Neural progenitor cell (in vitro differentiated cells): ENCODE measurements at regions not wholly inside any gene's neighbourhood (a gene's known extent, or its start where the extent isn't known, plus 50 kb on each side); places are given as distances from the start of the nearest gene placed in this dataset.

ENCODE experiments used
- DNase-seq: peaks from one replicate; pipeline ENCODE4 v3.0.0-alpha.2; 2016; ENCODE audit warnings: low spot score
- H2AFZ ChIP-seq: fragments of 200-600 bp; sonication (generic); replicated peaks from 2 replicates; pipeline ENCODE4 v1.6.1; 2016; ENCODE audit warnings: antibody characterized with exemption
- H3F3A ChIP-seq: fragments of 200-600 bp; sonication (generic); 2 replicates; pipeline ENCODE4 v1.6.1; 2016; ENCODE audit warnings: antibody characterized with exemption, low read depth
- H3K27ac ChIP-seq: fragments of 200-600 bp; sonication (generic); 2 replicates; pipeline ENCODE4 v1.5.1; 2016; ENCODE audit warnings: mild to moderate bottlenecking
- H3K27me3 ChIP-seq: fragments of 200-600 bp; sonication (generic); 2 replicates; pipeline ENCODE4 v1.6.1; 2016; ENCODE audit warnings: mild to moderate bottlenecking, moderate library complexity
- H3K36me3 ChIP-seq: fragments of 200-600 bp; sonication (generic); 2 replicates; pipeline ENCODE4 v1.5.1; 2016
- H3K4me1 ChIP-seq: fragments of 200-600 bp; sonication (generic); 2 replicates; pipeline ENCODE4 v1.6.1; 2016; ENCODE audit warnings: mixed run types
- H3K4me2 ChIP-seq: fragments of 200-600 bp; sonication (generic); 2 replicates; pipeline ENCODE4 v1.6.1; 2016
- H3K4me3 ChIP-seq: fragments of 200-600 bp; sonication (generic); 2 replicates; pipeline ENCODE4 v1.5.1; 2016
- H3K79me2 ChIP-seq: fragments of 200-600 bp; sonication (generic); 2 replicates; pipeline ENCODE4 v1.6.1; 2016; ENCODE audit warnings: low read depth
- H3K9ac ChIP-seq: fragments of 200-600 bp; sonication (generic); 2 replicates; pipeline ENCODE4 v1.6.1; 2016
- H3K9me3 ChIP-seq: fragments of 200-600 bp; sonication (generic); 2 replicates; pipeline ENCODE4 v1.5.1; 2016; ENCODE audit warnings: low read depth
- H4K20me1 ChIP-seq: fragments of 200-600 bp; sonication (generic); 2 replicates; pipeline ENCODE4 v1.6.1; 2016; ENCODE audit warnings: low read depth
- H3K27ac Mint-ChIP-seq: 3 replicates; pipeline ENCODE4 v1.8.0; 2021; ENCODE audit warnings: mixed read lengths
- H3K27me3 Mint-ChIP-seq: 2 replicates; pipeline ENCODE4 v1.8.0; 2022; ENCODE audit warnings: low read depth, mild to moderate bottlenecking, inconsistent platforms, moderate library complexity, mixed read lengths; ENCODE audit not compliant: insufficient read depth
- H3K36me3 Mint-ChIP-seq: 3 replicates; pipeline ENCODE4 v1.8.0; 2021; ENCODE audit warnings: mixed read lengths
- H3K4me1 Mint-ChIP-seq: 3 replicates; pipeline ENCODE4 v1.8.0; 2021; ENCODE audit warnings: mixed read lengths
- H3K4me3 Mint-ChIP-seq: 3 replicates; pipeline ENCODE4 v1.8.0; 2021; ENCODE audit warnings: mild to moderate bottlenecking, moderate library complexity, mixed read lengths
- H3K9me3 Mint-ChIP-seq: 3 replicates; pipeline ENCODE4 v1.8.0; 2020; ENCODE audit warnings: mixed read lengths
- CTCF ChIP-seq: fragments of 200-600 bp; sonication (generic); IDR thresholded peaks from 2 replicates; pipeline ENCODE4 v1.5.1; 2017; ENCODE audit warnings: antibody characterized with exemption, mild to moderate bottlenecking
- EZH2 ChIP-seq: fragments of 200-600 bp; sonication (generic); IDR thresholded peaks from 2 replicates; pipeline ENCODE4 v1.6.1; 2017; ENCODE audit warnings: antibody characterized with exemption, mild to moderate bottlenecking, moderate library complexity
- EZH2phosphoT487 ChIP-seq: fragments of 200-600 bp; sonication (generic); IDR thresholded peaks from 2 replicates; pipeline ENCODE4 v1.6.1; 2017; ENCODE audit warnings: antibody characterized with exemption

GRCh38 chr10:35728341-35728740, 86.2 kb upstream of the FZD8 start:
- Histone ChIP-seq H3K27me3 (no peaks in the 10 kb centered on the region), H3K4me1 (no peaks in the 10 kb centered on the region), H3K36me3 (no peaks in the 10 kb centered on the region), H3K4me2 (no peak overlapping the region), H3K9me3 (no peaks in the 10 kb centered on the region), H2AFZ (no peak overlapping the region), H4K20me1 (no peaks in the 10 kb centered on the region), H3F3A (no peaks in the 10 kb centered on the region), H3K9ac (no peak overlapping the region), H3K27ac (no peak overlapping the region), H3K4me3 (no peak overlapping the region), H3K79me2 (no peaks in the 10 kb centered on the region)
- no peak overlapping the region for H3K4me3 Mint-ChIP-seq
- TF ChIP-seq EZH2 (no peak), EZH2phosphoT487 (no peak), CTCF (no peak)
- H3K4me1 Mint-ChIP-seq = no peaks in the 10 kb centered on the region
- H3K36me3 Mint-ChIP-seq = no peaks in the 10 kb centered on the region
- DNase-seq = no peak
- peaks cover 2% of the 10 kb centered on the region for H3K9me3 Mint-ChIP-seq
- H3K27me3 Mint-ChIP-seq = peaks cover 2% of the 10 kb centered on the region
- no peak overlapping the region for H3K27ac Mint-ChIP-seq

GRCh38 chr10:35726846-35727245, 84.8 kb upstream of the FZD8 start:
- no peaks in the 10 kb centered on the region for H3K4me1 Mint-ChIP-seq
- no peak overlapping the region for H3K4me3 Mint-ChIP-seq
- H3K9me3 Mint-ChIP-seq = peaks cover 2% of the 10 kb centered on the region
- peaks cover 6% of the 10 kb centered on the region for H3K27me3 Mint-ChIP-seq
- Histone ChIP-seq H2AFZ (no peak overlapping the region), H3K9ac (no peak overlapping the region), H3K27ac (no peak overlapping the region), H3K4me1 (no peaks in the 10 kb centered on the region), H3K4me3 (no peak overlapping the region), H3K27me3 (no peaks in the 10 kb centered on the region), H4K20me1 (no peaks in the 10 kb centered on the region), H3K9me3 (no peaks in the 10 kb centered on the region), H3K4me2 (no peak overlapping the region), H3K79me2 (no peaks in the 10 kb centered on the region), H3F3A (no peaks in the 10 kb centered on the region), H3K36me3 (no peaks in the 10 kb centered on the region)
- no peak for DNase-seq
- no peak overlapping the region for H3K27ac Mint-ChIP-seq
- no peaks in the 10 kb centered on the region for H3K36me3 Mint-ChIP-seq
- TF ChIP-seq EZH2phosphoT487 = no peak
- TF ChIP-seq CTCF = no peak
- no peak for TF ChIP-seq EZH2

- H2AFZ ChIP-seq = no peak overlapping the region
- peaks cover 6% of the 10 kb centered on the region for H3K27me3 Mint-ChIP-seq
- no peaks in the 10 kb centered on the region for H3K36me3 ChIP-seq
- H3K27ac Mint-ChIP-seq = no peak overlapping the region
- no peaks in the 10 kb centered on the region for H3F3A ChIP-seq
- H3K27me3 ChIP-seq = no peaks in the 10 kb centered on the region
- H3K4me1 ChIP-seq = no peaks in the 10 kb centered on the region
- H3K36me3 Mint-ChIP-seq = no peaks in the 10 kb centered on the region
- H3K9ac ChIP-seq = no peak overlapping the region
- H3K9me3 ChIP-seq = no peaks in the 10 kb centered on the region
- H3K4me2 ChIP-seq = no peak overlapping the region
- peaks cover 2% of the 10 kb centered on the region for H3K9me3 Mint-ChIP-seq
- no peak overlapping the region for H3K4me3 Mint-ChIP-seq
- no peaks in the 10 kb centered on the region for H3K79me2 ChIP-seq
- TF ChIP-seq EZH2 (no peak), CTCF (no peak), EZH2phosphoT487 (no peak)
- DNase-seq = no peak
- no peaks in the 10 kb centered on the region for H4K20me1 ChIP-seq
- H3K4me3 ChIP-seq = no peak overlapping the region
- H3K27ac ChIP-seq = no peak overlapping the region
- H3K4me1 Mint-ChIP-seq = no peaks in the 10 kb centered on the region
These were observed 81.9 kb upstream of the FZD8 start for GRCh38 chr10:35723992-35724391.

GRCh38 chr10:35723059-35723458, 81.0 kb upstream of the FZD8 start:
- H3F3A ChIP-seq = no peaks in the 10 kb centered on the region
- H3K27ac ChIP-seq = no peak overlapping the region
- no peak overlapping the region for H3K9ac ChIP-seq
- no peak overlapping the region for H3K4me2 ChIP-seq
- peaks cover 2% of the 10 kb centered on the region for H3K9me3 Mint-ChIP-seq
- no peaks in the 10 kb centered on the region for H3K36me3 Mint-ChIP-seq
- no peak for DNase-seq
- H3K79me2 ChIP-seq = no peaks in the 10 kb centered on the region
- no peak overlapping the region for H2AFZ ChIP-seq
- no peak overlapping the region for H3K4me3 ChIP-seq
- H3K36me3 ChIP-seq = no peaks in the 10 kb centered on the region
- H3K4me1 ChIP-seq = no peaks in the 10 kb centered on the region
- H3K27me3 Mint-ChIP-seq = peaks cover 6% of the 10 kb centered on the region
- H3K27ac Mint-ChIP-seq = no peak overlapping the region
- H3K4me1 Mint-ChIP-seq = no peaks in the 10 kb centered on the region
- no peaks in the 10 kb centered on the region for H4K20me1 ChIP-seq
- no peaks in the 10 kb centered on the region for H3K27me3 ChIP-seq
- H3K4me3 Mint-ChIP-seq = no peak overlapping the region
- no peak for TF ChIP-seq EZH2
- no peak for TF ChIP-seq CTCF
- TF ChIP-seq EZH2phosphoT487 = no peak
- H3K9me3 ChIP-seq = no peaks in the 10 kb centered on the region
